ENCODE measurements at regions not wholly inside any gene's neighbourhood (a gene's known extent, or its start where the extent isn't known, plus 50 kb on each side); places are given as distances from the start of the nearest gene placed in this dataset.
"Not testable (repeated sequence)": the region's sequence is repeated elsewhere in the genome, so short reads cannot be mapped to it uniquely, and the experiment has no call there.

GRCh38 chr5:117332341-117332740 lies 757.7 kb upstream of the SEMA6A start:
- Histone ChIP-seq H3K27ac (no peak overlapping the region), H3K9me3 (replicated peaks) (peaks cover 6% of the 10 kb centered on the region), H3K4me1 (replicated peaks) (no peaks in the 10 kb centered on the region), H3K4me3 (no peak overlapping the region), H3K36me3 (no peaks in the 10 kb centered on the region), H3K27me3 (replicated peaks) (no peaks in the 10 kb centered on the region)
- DNase-seq (ENCODE audit: low read depth in 1 of 2, low spot score in 2 of 2) = no peak

- peaks cover 13% of the 10 kb centered on the region for H3K9me3 ChIP-seq (replicated peaks)
- H3K36me3 ChIP-seq = no peaks in the 10 kb centered on the region
- no peak overlapping the region for H3K4me3 ChIP-seq
- H3K4me1 ChIP-seq (replicated peaks) = no peaks in the 10 kb centered on the region
- no peak overlapping the region for H3K27ac ChIP-seq
- no peaks in the 10 kb centered on the region for H3K27me3 ChIP-seq (replicated peaks)
- no peak for DNase-seq (ENCODE audit: low read depth in 1 of 2, low spot score in 2 of 2)
Observed at GRCh38 chr5:117327511-117327910, 752.9 kb upstream of the SEMA6A start.

- no peaks in the 10 kb centered on the region for H3K4me1 ChIP-seq (replicated peaks)
- no peak overlapping the region for H3K4me3 ChIP-seq
- no peaks in the 10 kb centered on the region for H3K36me3 ChIP-seq
- no peaks in the 10 kb centered on the region for H3K27me3 ChIP-seq (replicated peaks)
- peaks cover 13% of the 10 kb centered on the region for H3K9me3 ChIP-seq (replicated peaks)
- no peak overlapping the region for H3K27ac ChIP-seq
- no peak for DNase-seq (ENCODE audit: low read depth in 1 of 2, low spot score in 2 of 2)
Observed at GRCh38 chr5:117326997-117327396, 752.4 kb upstream of the SEMA6A start.

GRCh38 chr5:117318528-117318927 lies 743.9 kb upstream of the SEMA6A start:
- Histone ChIP-seq H3K9me3 (replicated peaks) (peaks cover 2% of the 10 kb centered on the region; the same call in 1 of the 2 replicates), H3K27me3 (replicated peaks) (no peaks in the 10 kb centered on the region), H3K27ac (no peak overlapping the region), H3K4me3 (no peak overlapping the region), H3K4me1 (replicated peaks) (no peaks in the 10 kb centered on the region), H3K36me3 (no peaks in the 10 kb centered on the region)
- DNase-seq (ENCODE audit: low read depth in 1 of 2, low spot score in 2 of 2) = no peak

GRCh38 chr5:117315170-117315569 lies 740.5 kb upstream of the SEMA6A start:
- H3K4me1 ChIP-seq (replicated peaks) = no peaks in the 10 kb centered on the region
- no peaks in the 10 kb centered on the region for H3K27me3 ChIP-seq (replicated peaks)
- H3K9me3 ChIP-seq (replicated peaks) = peaks cover 11% of the 10 kb centered on the region
- no peak for DNase-seq (ENCODE audit: low read depth in 1 of 2, low spot score in 2 of 2)
- no peaks in the 10 kb centered on the region for H3K36me3 ChIP-seq
- no peak overlapping the region for H3K4me3 ChIP-seq
- no peak overlapping the region for H3K27ac ChIP-seq

GRCh38 chr5:117304512-117305107 lies 730.0 kb upstream of the SEMA6A start:
- H3K27ac ChIP-seq; H3K27me3 ChIP-seq (replicated peaks); H3K4me3 ChIP-seq; DNase-seq (ENCODE audit: low read depth in 1 of 2, low spot score in 2 of 2); H3K4me1 ChIP-seq (replicated peaks); H3K36me3 ChIP-seq; H3K9me3 ChIP-seq (replicated peaks): not testable (repeated sequence)

- DNase-seq (ENCODE audit: low read depth in 1 of 2, low spot score in 2 of 2) = no peak
- H3K9me3 ChIP-seq (replicated peaks) = peaks cover 6% of the 10 kb centered on the region
- H3K27ac ChIP-seq = no peak overlapping the region
- H3K4me3 ChIP-seq = no peak overlapping the region
- no peaks in the 10 kb centered on the region for H3K27me3 ChIP-seq (replicated peaks)
- no peaks in the 10 kb centered on the region for H3K36me3 ChIP-seq
- H3K4me1 ChIP-seq (replicated peaks) = no peaks in the 10 kb centered on the region
Observed at GRCh38 chr5:117302949-117303348, 728.3 kb upstream of the SEMA6A start.

GRCh38 chr5:117302473-117302872 lies 727.9 kb upstream of the SEMA6A start:
- H3K4me3 ChIP-seq = no peak overlapping the region
- H3K27ac ChIP-seq = no peak overlapping the region
- no peaks in the 10 kb centered on the region for H3K36me3 ChIP-seq
- no peaks in the 10 kb centered on the region for H3K4me1 ChIP-seq (replicated peaks)
- H3K9me3 ChIP-seq (replicated peaks) = peaks cover 6% of the 10 kb centered on the region
- H3K27me3 ChIP-seq (replicated peaks) = no peaks in the 10 kb centered on the region
- no peak for DNase-seq (ENCODE audit: low read depth in 1 of 2, low spot score in 2 of 2)

- Histone ChIP-seq H3K9me3 (replicated peaks) (peaks cover 6% of the 10 kb centered on the region), H3K4me1 (replicated peaks) (no peaks in the 10 kb centered on the region), H3K4me3 (no peak overlapping the region), H3K36me3 (no peaks in the 10 kb centered on the region), H3K27ac (no peak overlapping the region), H3K27me3 (replicated peaks) (0 out of 2 replicates have a peak, but pooled peaks cover 3% of the 10 kb centered on the region)
- DNase-seq (ENCODE audit: low read depth in 1 of 2, low spot score in 2 of 2) = no peak
Observed at GRCh38 chr5:117299936-117300328, 725.3 kb upstream of the SEMA6A start.

- no peak for DNase-seq (ENCODE audit: low read depth in 1 of 2, low spot score in 2 of 2)
- Histone ChIP-seq H3K9me3 (replicated peaks) (peaks cover 9% of the 10 kb centered on the region), H3K27ac (no peak overlapping the region), H3K4me1 (replicated peaks) (no peaks in the 10 kb centered on the region), H3K4me3 (no peak overlapping the region), H3K36me3 (no peaks in the 10 kb centered on the region), H3K27me3 (replicated peaks) (0 out of 2 replicates have a peak, but pooled peaks cover 3% of the 10 kb centered on the region)
Observed at GRCh38 chr5:117299224-117299935, 724.8 kb upstream of the SEMA6A start.

GRCh38 chr5:117296872-117297271 lies 722.2 kb upstream of the SEMA6A start:
- Histone ChIP-seq H3K4me1 (replicated peaks) (no peaks in the 10 kb centered on the region), H3K27ac (no peak overlapping the region), H3K4me3 (no peak overlapping the region), H3K27me3 (replicated peaks) (0 out of 2 replicates have a peak, but pooled peaks cover 3% of the 10 kb centered on the region), H3K9me3 (replicated peaks) (peaks cover 9% of the 10 kb centered on the region), H3K36me3 (no peaks in the 10 kb centered on the region)
- no peak for DNase-seq (ENCODE audit: low read depth in 1 of 2, low spot score in 2 of 2)

- DNase-seq (ENCODE audit: low read depth in 1 of 2, low spot score in 2 of 2) = no peak
- no peaks in the 10 kb centered on the region for H3K4me1 ChIP-seq (replicated peaks)
- H3K27ac ChIP-seq = no peak overlapping the region
- H3K27me3 ChIP-seq (replicated peaks) = 0 out of 2 replicates have a peak, but pooled peaks cover 3% of the 10 kb centered on the region
- H3K4me3 ChIP-seq = no peak overlapping the region
- H3K36me3 ChIP-seq = no peaks in the 10 kb centered on the region
- H3K9me3 ChIP-seq (replicated peaks) = peaks cover 3% of the 10 kb centered on the region
Observed at GRCh38 chr5:117295941-117296340, 721.3 kb upstream of the SEMA6A start.

GRCh38 chr5:117286813-117287212 lies 712.2 kb upstream of the SEMA6A start:
- no peaks in the 10 kb centered on the region for H3K4me1 ChIP-seq (replicated peaks)
- H3K9me3 ChIP-seq (replicated peaks) = no peaks in the 10 kb centered on the region
- H3K27me3 ChIP-seq (replicated peaks) = no peaks in the 10 kb centered on the region
- DNase-seq (ENCODE audit: low read depth in 1 of 2, low spot score in 2 of 2) = no peak
- no peaks in the 10 kb centered on the region for H3K36me3 ChIP-seq
- H3K4me3 ChIP-seq = no peak overlapping the region
- H3K27ac ChIP-seq = no peak overlapping the region

GRCh38 chr5:117271656-117272055 lies 697.0 kb upstream of the SEMA6A start:
- Histone ChIP-seq H3K27ac (no peak overlapping the region), H3K27me3 (replicated peaks) (no peaks in the 10 kb centered on the region), H3K9me3 (replicated peaks) (no peaks in the 10 kb centered on the region), H3K4me3 (no peak overlapping the region), H3K36me3 (no peaks in the 10 kb centered on the region), H3K4me1 (replicated peaks) (no peaks in the 10 kb centered on the region)
- DNase-seq (ENCODE audit: low read depth in 1 of 2, low spot score in 2 of 2) = no peak

All from SJSA1 (cell line).